ENCODE measurements at regions not wholly inside any gene's neighbourhood (a gene's known extent, or its start where the extent isn't known, plus 50 kb on each side); places are given as distances from the start of the nearest gene placed in this dataset.

- no peak for TF ChIP-seq EP300 (IDR thresholded peaks at IDR 0.05; ENCODE audit: borderline replicate concordance)
- no peak for TF ChIP-seq FOXM1 (IDR thresholded peaks at IDR 0.05; ENCODE audit: borderline replicate concordance, low read depth)
- no peak for TF ChIP-seq TAF1 (IDR thresholded peaks at IDR 0.05; ENCODE audit: low read depth)
- TF ChIP-seq MAX (IDR thresholded peaks at IDR 0.05), result no peak
- no peak for TF ChIP-seq EGR1 (IDR thresholded peaks at IDR 0.05)
- no peak for TF ChIP-seq REST (IDR thresholded peaks at IDR 0.05; ENCODE audit: low read depth)
- TF ChIP-seq USF1 (IDR thresholded peaks at IDR 0.05), result no peak
Observed at GRCh38 chr2:184004289-184004947, 593.9 kb upstream of the ZNF804A start.
